ENCODE measurements at regions not wholly inside any gene's neighbourhood (a gene's known extent, or its start where the extent isn't known, plus 50 kb on each side); places are given as distances from the start of the nearest gene placed in this dataset.
A peak's percentile ranks its signal among the peaks of the same experiment; 100 is the strongest.
"Not testable (repeated sequence)": the region's sequence is repeated elsewhere in the genome, so short reads cannot be mapped to it uniquely, and the experiment has no call there.

DNA sequence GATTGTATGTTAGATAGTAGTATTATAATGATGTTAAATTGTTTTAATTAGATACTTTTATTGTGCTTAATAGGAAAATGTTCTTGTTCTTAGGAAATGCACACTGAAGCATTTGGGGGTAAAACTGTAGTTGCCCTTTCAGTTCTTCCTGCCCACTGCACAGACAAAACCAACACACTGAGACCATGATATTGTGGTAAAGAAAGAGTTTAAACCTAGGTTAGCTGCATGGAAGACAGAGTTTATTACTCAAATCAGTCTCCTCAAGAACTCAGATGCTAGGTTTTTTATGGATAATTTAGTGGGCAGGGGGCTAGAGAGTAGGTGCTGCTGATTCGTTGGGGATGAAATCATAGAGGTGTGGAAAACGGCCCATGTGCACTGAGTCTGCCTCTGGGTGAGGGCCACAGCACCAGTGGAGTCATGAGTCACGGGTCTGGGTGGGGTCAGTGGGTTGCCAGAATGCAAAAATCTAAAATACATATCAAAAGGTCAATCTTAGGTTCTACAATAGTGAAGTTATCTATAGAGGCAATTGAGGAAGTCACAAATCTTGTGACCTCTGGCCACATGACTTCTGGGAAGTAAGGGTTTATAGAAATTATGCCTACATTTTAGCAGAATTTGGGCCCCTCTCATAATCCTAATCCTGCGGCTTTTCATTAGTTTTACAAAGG lies 124.8 kb upstream of the FOXN2 start:
- no peak for DNase-seq (ENCODE audit: low read depth in 2 of 2)

DNA sequence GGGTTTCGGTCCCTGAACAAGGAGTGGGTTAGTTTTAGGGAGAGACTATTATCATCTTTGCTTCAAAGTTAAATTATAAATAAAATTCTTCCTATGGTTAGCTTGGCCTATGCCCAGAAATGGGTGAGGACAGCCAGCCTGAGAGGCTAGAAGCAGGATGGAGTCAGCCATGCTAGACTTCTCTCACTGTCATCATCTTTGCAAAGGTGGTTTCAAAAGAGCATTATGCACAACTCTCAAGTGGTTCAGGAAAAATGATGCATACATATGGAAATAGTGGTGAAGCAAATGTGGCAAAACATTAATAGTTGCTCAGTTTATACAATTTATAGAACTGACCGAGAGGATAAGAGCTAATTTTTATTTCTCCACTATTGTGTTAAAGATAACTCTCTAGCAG lies 124.3 kb upstream of the FOXN2 start:
- no peak for DNase-seq (ENCODE audit: low read depth in 2 of 2)

DNA sequence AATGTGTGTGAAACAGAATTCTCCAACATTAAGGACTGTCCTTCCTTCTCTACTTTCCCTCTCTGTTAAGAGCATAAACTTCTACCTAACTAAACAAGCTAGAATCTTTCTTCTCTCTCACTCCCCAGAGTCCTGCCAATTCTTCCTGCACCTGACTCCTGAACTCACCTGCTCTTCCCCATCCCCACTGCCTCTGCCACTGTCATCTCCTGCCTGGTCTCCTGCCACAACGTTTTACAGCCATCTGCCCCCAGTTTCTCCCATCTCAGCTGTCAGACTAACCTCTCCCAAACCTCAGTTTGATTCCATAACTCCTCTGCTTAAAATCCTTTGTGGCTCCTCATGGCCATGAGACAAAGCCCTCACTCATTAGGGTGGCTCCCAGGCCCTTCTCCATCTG lies 119.8 kb upstream of the FOXN2 start:
- DNase-seq (ENCODE audit: low read depth in 2 of 2) = no peak

DNA sequence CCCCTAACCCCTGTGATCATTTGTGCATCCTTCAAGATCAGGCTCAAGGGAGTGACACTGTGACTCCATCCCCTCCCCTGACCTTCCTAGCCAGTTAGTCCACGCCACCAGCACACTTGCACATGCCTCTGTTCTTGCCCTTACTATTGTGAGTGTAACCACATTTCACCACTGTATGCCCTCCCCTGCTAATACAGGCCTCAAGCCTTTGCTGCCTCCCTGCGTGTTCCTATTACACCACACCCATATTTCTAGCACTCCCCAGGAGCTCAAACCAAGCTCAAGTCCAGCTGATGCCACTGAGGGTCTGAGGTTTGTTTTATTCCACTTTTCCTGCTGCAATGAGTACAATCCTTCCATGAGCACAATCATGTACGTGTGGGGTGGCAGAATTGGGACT lies 119.3 kb upstream of the FOXN2 start:
- no peak for DNase-seq (ENCODE audit: low read depth in 2 of 2)

DNA sequence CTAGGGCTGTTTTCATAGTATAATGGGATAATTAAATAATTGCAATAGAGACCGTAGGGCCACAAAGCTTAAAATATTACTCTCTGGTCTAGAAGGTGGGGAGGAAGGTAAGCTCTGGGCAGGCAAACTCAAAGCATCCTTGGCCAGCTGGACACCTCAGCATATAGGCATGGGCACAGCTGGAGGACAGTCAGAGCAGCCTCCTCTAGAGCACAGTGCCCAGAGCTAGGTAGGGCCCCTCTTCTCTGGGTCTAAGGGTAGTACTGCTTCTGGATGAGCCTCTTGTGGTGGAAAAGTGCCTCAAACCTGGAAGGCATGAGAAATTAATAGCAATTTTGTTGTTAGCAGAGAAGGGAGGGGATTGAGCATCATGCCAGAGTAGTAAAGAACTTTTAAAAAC lies 116.9 kb upstream of the FOXN2 start:
- no peak for DNase-seq (ENCODE audit: low read depth in 2 of 2)

DNA sequence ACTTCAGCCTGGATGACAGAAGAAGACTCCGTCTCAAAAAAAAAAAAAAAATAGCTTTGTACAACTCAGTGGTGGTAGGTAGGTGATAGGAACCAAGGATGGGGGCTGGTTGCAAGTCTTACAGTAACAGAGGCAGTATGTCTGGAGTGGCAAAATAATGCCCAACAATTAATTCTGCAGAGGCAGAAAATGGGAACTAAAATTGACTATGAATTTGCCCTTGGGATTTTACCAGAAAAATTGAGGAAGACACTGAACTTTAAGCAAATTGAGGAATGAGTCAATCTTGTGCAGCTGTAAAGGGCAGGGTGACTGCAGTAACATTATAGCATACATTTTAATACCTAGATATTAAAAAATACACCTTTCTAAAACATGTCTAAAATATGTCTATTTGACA lies 116.1 kb upstream of the FOXN2 start:
- no peak for DNase-seq (ENCODE audit: low read depth in 2 of 2)

DNA sequence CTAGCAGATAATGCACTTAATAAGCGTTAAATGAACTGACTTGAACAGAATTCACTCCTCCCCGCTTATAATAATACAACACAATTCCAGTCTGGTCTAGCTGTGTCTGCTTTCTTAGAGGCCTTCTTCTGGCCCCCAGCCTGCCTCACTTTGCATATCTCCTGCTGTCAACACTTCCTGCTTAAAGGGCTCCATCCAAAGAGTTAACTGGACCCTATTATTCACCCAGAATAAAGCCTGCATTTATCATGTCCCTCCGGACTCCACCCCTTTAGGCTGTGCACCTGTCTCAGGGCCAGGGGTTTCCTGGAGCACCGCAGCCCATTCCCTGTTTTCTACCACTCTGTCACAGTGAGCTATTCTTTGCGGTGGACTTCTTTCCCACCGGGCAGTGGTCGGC lies 115.4 kb upstream of the FOXN2 start:
- no peak for DNase-seq (ENCODE audit: low read depth in 2 of 2)

DNA sequence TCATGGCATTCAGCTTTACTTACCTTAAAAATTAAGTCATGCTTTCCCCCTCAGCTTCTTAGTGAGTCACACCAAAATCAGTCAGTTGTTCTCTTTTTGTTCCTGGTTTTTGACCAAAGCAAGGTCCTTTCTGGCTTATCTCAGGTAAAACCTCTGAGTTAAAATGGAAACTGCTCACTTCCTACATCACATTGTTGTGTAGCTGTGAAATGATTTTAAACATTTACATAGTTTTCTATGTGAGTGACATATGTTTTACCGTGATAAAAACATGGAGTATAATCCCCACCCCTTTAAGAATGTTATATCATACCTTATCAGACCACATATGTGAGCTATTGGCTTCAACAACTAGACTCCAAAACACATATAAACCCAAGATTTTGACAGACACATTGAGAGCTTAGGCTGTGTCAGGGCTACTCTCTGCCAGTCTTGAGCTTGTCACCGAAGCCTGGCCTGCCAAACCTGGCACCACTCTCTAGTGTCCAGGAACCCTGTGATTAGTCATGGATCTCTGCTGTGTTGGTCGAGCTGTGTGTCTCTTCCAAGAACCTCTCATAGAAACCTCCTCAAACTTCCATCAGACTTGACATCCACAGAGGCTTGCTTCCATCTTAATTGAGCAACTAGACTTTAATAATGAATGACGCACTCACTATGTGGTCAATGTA lies 113.7 kb upstream of the FOXN2 start:
- DNase-seq (ENCODE audit: low read depth in 2 of 2) = no peak

DNA sequence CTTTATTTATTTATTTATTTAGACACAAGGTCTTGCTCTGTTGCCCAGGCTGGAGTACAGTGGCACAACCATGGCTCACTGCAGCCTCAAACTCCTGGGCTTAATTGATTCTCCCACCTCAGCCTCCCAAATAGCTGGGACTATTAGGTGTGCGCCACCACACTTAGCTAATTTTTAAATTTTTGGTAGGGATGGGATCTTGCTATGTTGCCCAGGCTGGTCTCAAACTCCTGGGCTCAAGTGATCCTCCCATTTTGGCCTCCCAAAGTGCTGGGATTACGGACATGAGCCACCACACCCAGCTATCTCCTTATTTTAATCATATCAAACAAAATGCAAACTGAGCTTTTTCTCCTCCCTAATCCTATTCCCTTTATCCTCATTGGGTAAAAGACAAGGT lies 113.0 kb upstream of the FOXN2 start:
- not testable (repeated sequence) for DNase-seq (ENCODE audit: low read depth in 2 of 2)

DNA sequence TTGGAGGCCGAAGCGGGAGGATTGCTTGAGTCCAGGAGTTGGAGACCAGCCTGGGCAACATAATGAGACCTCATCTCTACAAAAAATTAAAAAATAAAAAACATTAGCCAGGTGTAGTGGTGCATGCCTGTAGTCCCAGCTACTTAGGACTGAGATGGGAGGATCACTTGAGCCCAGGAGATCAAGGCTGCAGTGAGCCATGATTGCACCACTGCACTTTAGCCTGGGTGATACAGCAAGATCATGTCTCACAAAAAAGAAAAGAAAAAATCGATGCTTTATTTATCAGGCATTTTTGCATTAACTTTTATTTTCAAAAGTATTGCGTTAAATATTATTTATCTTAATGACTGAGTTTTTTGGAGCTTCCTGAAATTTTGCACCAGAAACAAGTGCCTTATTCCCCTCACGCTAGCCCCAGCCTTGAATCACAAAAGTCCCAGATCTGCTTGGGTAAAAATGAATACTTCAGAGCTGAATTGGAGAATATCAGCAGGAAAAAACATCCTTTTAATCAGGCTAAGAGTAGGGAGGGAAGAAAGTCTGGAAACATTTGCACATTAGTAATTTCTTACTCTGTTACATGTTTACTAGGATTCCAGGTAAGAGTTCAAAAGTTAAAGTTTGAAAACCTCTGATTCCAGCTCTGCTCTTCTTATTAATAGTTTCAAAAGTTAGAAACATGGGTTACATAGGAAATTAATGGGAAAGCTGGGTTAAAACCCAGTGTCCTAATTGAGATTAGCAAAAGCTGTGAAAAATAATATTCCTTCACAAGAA lies 111.4 kb upstream of the FOXN2 start:
- no peak for DNase-seq (ENCODE audit: low read depth in 2 of 2)

DNA sequence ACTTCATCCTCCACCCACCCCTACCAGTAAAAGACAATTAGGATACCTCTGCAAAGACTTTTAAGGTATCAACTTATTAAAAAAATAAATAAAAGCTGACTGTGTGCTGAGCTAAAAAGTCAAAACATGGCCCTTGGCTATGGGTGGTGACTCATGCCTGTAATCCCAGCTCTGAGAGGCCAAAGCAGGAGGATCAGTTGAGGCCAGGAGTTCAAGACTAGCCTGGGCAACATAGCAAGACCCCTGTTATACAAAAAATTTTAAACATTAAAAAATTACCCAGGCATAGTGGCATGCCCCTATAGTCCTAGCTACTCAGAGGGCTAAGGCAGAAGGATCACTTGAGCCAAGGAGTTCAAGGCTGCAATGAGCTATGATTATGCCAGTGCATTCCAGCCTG lies 110.8 kb upstream of the FOXN2 start:
- no peak for DNase-seq (ENCODE audit: low read depth in 2 of 2)

DNA sequence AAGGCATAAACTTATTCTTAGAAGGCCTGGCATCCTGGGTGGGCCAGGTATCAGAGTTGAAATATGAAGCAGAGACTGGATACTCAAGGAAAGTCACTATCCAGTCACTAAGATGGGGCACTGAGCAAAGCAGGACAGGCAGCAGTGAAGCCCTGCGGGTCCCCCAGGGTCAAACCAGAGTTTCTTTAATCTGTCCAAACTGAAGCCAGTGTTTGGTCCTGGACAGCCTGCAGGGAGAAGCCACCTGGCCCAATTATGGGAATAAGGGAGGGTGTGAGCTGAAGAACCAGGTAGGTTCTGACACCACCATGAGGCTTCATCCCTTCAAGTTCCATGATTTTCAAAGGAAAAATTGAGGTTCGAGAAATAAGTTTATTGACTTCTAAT lies 109.7 kb upstream of the FOXN2 start:
- no peak for DNase-seq (ENCODE audit: low read depth in 2 of 2)

DNA sequence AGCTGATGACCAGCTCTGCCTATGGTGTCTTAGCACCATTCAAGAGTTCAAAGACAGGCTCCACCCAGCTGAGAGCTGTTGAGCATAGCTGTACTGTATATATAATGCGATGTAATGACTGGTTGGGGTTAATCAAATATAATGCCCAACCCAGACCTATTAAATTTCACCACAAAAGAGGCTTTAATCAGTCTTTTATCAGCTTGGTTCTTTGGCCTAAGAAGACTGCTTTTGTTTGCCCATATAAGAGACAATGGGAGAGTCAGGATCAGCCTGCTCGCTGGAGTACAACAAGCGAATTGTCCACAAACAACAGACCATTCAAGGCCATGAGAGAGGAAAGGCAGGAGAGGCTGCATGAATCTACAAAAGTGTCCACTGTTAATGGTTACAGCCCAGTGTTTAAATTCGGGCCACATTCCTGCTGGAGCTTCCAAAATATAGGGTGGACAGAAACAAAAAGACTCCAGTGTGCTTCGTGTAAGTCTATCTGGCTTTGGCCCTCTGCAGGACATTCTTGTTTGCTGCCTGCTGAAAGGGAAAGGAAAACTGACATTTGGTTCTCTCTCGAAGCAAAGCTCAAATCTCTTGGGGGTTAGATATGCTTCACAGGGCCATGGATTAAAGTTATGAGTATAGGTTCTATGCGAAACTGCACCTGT lies 109.2 kb upstream of the FOXN2 start:
- no peak for DNase-seq (ENCODE audit: low read depth in 2 of 2)

DNA sequence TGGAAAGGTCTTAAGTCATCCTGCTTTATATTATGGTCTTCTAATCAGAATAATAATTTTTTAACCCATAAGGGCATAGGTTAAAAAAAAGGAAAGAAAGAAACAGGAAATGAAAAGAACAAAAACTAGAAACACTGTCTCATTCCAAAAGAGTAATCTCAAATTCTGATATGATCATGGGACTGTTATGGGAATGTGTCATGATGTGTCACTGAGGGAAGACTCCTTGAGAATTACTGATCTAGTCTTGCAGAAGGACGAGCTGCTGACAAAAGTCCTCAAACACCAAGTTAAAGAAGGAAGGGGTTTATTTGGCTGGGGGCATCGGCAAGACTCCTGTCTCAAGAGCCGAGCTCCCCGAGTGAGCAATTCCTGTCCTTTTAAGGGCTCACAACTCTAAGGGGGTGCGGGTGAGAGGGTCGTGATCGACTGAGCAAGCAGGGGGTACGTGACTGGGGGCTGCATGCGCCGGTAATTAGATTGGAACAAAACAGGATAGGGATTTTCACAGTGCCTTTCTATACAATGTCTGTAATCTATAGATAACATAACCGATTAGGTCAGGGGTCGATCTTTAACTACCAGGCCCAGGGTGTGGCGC lies 108.3 kb upstream of the FOXN2 start:
- not testable (repeated sequence) for DNase-seq (ENCODE audit: low read depth in 2 of 2)

DNA sequence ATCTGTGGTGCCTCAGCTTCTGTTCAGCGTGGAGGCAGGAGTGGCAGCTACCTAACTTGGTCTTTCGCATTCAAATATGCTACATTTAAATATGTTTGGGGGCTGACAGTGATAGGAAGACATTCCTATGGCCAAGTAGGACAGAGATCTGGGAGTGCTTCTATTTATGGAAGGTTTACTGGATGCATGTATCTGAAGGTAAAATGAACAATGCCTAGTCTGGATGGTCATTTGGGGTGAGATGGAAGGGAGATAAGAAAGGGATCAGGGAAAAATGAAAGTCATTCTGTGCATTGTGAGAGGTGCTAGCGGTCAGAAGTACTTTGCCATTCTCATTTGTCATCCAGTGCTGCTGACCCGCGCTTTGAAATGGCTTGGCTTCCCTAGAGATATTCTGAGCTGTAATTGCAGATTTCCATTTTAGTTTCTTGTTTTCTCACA lies 107.3 kb upstream of the FOXN2 start:
- no peak for DNase-seq (ENCODE audit: low read depth in 2 of 2)

DNA sequence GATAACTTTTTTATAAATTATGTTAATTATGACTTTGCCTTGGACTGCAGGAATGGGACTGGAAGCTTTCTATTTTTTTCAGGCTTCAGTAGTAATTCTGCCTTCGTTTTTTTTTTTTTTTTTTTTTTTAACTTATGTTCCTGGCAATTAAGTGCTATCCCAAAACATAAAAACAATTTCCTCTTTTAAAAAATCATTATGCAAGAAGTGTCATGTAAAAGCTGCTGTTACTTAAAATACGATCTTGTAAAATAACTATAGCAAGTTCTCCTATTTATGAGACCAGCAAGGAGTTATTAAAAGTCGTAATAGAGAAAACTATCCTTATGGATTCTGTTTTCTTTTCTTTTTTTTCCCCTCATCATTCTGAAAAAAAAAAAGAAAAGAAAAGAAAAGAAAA lies 106.6 kb upstream of the FOXN2 start:
- DNase-seq (ENCODE audit: low read depth in 2 of 2) = no peak

DNA sequence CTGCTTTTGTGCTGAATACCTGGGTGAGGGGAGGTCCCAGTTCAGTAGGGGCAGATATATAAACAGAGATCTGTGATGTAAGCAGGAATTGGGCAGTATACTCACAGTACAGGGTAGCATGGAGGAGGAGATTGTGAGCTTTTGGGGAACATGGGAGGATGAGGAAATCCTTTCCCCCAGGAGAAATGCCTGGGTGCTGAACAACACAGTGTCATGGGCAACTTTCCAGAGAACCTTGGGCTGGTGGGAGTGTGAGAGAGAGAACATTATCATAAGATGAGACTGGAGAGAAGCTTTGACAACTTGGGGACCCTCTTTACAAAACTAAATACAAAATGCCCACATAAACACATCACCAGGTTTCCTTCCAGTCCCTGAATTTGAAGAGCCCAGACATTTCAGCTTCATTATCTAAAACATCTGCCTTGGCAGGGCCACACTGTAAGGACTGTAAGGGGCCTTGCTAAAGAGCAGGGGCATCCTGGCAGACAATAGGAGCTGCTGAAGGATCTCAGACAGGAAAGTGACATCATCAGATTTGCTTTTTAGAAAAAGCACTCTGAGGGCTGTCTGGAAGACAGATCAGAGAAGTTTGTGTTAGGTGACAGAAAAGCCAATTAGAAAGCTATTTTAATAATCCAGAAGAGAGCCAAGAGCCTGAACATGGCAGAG lies 105.1 kb upstream of the FOXN2 start:
- DNase-seq (ENCODE audit: low read depth in 2 of 2) = peak; percentile 40 to 49

DNA sequence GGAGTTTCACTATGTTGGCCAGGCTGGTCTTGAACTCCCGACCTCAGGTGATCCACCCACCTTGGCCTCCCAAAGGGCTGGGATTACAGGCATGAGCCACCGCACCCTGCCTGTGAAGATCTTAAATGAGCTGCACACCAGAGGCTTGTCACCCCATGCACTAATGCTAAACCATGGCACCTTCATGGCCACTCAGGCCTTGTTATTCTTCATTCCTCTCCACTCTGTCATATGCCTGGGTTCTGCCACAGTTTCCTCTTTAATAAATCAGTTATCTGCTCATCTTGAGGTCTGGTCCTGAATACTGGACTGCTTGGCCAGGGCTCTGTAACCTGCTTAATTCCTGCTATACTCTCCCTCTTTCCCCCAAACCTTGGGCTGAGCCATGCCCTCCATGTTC lies 104.3 kb upstream of the FOXN2 start:
- no peak for DNase-seq (ENCODE audit: low read depth in 2 of 2)

DNA sequence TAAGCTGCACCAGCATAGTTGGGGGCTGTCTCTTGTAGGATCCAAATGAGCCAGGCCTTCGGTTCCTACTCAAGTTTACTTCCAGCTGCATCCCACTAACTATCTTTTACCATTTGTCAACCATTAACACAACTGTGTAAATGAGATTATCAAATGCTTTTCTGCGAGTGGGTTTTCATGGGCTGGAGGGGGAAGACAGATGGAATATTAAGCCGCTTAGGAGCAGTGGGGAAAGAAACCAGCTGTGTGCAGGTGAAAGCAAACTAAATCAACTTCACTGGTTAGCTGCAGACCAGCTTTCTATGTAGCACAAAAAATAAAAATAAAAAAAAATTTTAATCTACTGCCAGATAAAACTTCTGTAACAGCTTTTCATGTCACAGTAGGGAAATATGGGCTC lies 100.8 kb upstream of the FOXN2 start:
- no peak for DNase-seq (ENCODE audit: low read depth in 2 of 2)

DNA sequence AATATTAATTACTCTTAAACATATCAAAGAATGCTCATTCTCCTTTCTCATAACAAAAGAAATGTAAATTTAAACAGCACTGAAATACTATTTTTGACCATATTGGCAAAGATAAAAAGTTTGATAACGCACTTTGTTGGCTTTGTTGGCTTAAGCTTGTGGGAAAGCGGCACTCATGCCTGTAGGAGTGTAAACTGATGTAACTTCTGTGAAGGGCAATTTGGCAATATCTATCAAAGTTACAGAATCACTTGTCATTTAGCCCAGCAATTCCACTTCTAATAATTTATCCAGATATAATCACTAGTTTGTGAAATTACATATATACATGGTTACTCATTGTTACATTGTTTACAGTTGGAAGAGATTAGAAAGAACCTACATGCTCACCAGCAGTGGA lies 96.3 kb upstream of the FOXN2 start:
- DNase-seq (ENCODE audit: low read depth in 2 of 2) = no peak

DNA sequence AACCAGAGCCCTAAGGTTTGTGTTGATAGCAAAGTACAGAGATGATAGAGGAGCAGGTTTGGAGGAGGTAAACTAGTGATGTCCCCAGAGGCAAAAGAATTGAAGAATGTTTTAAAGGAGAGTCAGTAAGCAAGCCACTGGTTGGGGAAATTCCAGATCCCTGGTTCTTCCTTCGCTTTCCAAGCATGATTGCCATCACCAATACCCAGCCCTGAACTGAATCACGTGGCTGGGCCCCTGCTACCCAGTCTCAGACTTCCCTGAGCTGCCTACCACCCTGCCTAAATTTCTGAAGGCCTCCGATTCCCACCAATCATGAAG lies 95.3 kb upstream of the FOXN2 start:
- DNase-seq (ENCODE audit: low read depth in 2 of 2) = no peak
